Activated CD4-positive, alpha-beta T cell treated with anti-CD3 and anti-CD28 coated beads, Interleukin-2, amount 10 ng/mL, durations not matched to agents 7 days and 5 days (primary cell): ENCODE measurements at regions not wholly inside any gene's neighbourhood (a gene's known extent, or its start where the extent isn't known, plus 50 kb on each side); places are given as distances from the start of the nearest gene placed in this dataset.

Experiments
- CTCF ChIA-PET: fragments of 350-600 bp; sonication (Branson Sonifier 250); formaldehyde crosslinking; loops from one replicate; lab custom pipeline; 2021; ENCODE audit warnings: antibody characterized with exemption; lab: Charles Lee
- POLR2A ChIA-PET: fragments of 350-600 bp; sonication (Branson Sonifier 250); formaldehyde crosslinking; loops from one replicate; lab custom pipeline; 2021; ENCODE audit warnings: antibody characterized with exemption; lab: Charles Lee
- DNase-seq: peaks from one replicate; pipeline ENCODE4 v3.0.0-alpha.2; 2020
- H3K27ac Mint-ChIP-seq: one replicate; pipeline ENCODE4 v1.8.0; 2021; ENCODE audit warnings: mild to moderate bottlenecking, moderate library complexity, mixed read lengths
- H3K27me3 Mint-ChIP-seq: one replicate; pipeline ENCODE4 v1.8.0; 2021; ENCODE audit warnings: mixed read lengths
- H3K36me3 Mint-ChIP-seq: one replicate; pipeline ENCODE4 v1.8.0; 2021; ENCODE audit warnings: low read depth, mixed read lengths
- H3K4me1 Mint-ChIP-seq: one replicate; pipeline ENCODE4 v1.8.0; 2021; ENCODE audit warnings: mixed read lengths
- H3K4me3 Mint-ChIP-seq: one replicate; pipeline ENCODE4 v1.8.0; 2021; ENCODE audit warnings: mild to moderate bottlenecking, moderate library complexity, mixed read lengths
- H3K9me3 Mint-ChIP-seq: one replicate; pipeline ENCODE4 v1.8.0; 2021; ENCODE audit warnings: mixed read lengths

GRCh38 chr7:36080843-36081242, 72.2 kb upstream of the EEPD1 start:
- ChIA-PET POLR2A (no interaction called here), CTCF (no interaction called here)
- Mint-ChIP-seq H3K9me3 (no peaks in the 10 kb centered on the region), H3K27me3 (no peaks in the 10 kb centered on the region), H3K4me1 (no peaks in the 10 kb centered on the region), H3K36me3 (no peaks in the 10 kb centered on the region), H3K27ac (no peak overlapping the region), H3K4me3 (no peak overlapping the region)
- no peak for DNase-seq

GRCh38 chr7:36082216-36082615, 70.8 kb upstream of the EEPD1 start:
- CTCF ChIA-PET = no interaction called here

GRCh38 chr7:36082910-36083309, 70.1 kb upstream of the EEPD1 start:
- no peak overlapping the region for H3K27ac Mint-ChIP-seq
- no peaks in the 10 kb centered on the region for H3K4me1 Mint-ChIP-seq
- peaks cover 2% of the 10 kb centered on the region for H3K9me3 Mint-ChIP-seq
- DNase-seq = no peak
- H3K27me3 Mint-ChIP-seq = peaks cover 2% of the 10 kb centered on the region
- POLR2A ChIA-PET = no interaction called here
- no peak overlapping the region for H3K4me3 Mint-ChIP-seq
- H3K36me3 Mint-ChIP-seq = no peaks in the 10 kb centered on the region
- CTCF ChIA-PET = no interaction called here

More at GRCh38 chr7:36082216-36082615, 70.8 kb upstream of the EEPD1 start:
- no peak overlapping the region for H3K4me3 Mint-ChIP-seq
- no peaks in the 10 kb centered on the region for H3K9me3 Mint-ChIP-seq
- DNase-seq = no peak
- no peaks in the 10 kb centered on the region for H3K27me3 Mint-ChIP-seq
- no peak overlapping the region for H3K27ac Mint-ChIP-seq
- no peaks in the 10 kb centered on the region for H3K36me3 Mint-ChIP-seq
- POLR2A ChIA-PET = no interaction called here
- H3K4me1 Mint-ChIP-seq = no peaks in the 10 kb centered on the region

GRCh38 chr7:36083626-36084380, 69.3 kb upstream of the EEPD1 start:
- no peak for DNase-seq
- H3K27me3 Mint-ChIP-seq = peaks cover 2% of the 10 kb centered on the region
- ChIA-PET POLR2A (no interaction called here), CTCF (no interaction called here)
- peaks cover 4% of the 10 kb centered on the region for H3K9me3 Mint-ChIP-seq
- no peak overlapping the region for H3K27ac Mint-ChIP-seq
- no peaks in the 10 kb centered on the region for H3K36me3 Mint-ChIP-seq
- H3K4me3 Mint-ChIP-seq = no peak overlapping the region
- no peaks in the 10 kb centered on the region for H3K4me1 Mint-ChIP-seq

- DNase-seq = no peak
- no peaks in the 10 kb centered on the region for H3K36me3 Mint-ChIP-seq
- CTCF ChIA-PET = no interaction called here
- no peaks in the 10 kb centered on the region for H3K4me1 Mint-ChIP-seq
- peaks cover 4% of the 10 kb centered on the region for H3K9me3 Mint-ChIP-seq
- POLR2A ChIA-PET = no interaction called here
- H3K4me3 Mint-ChIP-seq = no peak overlapping the region
- no peak overlapping the region for H3K27ac Mint-ChIP-seq
- H3K27me3 Mint-ChIP-seq = peaks cover 2% of the 10 kb centered on the region
These were observed 68.5 kb upstream of the EEPD1 start for GRCh38 chr7:36084485-36085091.

- POLR2A ChIA-PET = no interaction called here
- CTCF ChIA-PET = no interaction called here
- H3K27me3 Mint-ChIP-seq = peaks cover 2% of the 10 kb centered on the region
- no peaks in the 10 kb centered on the region for H3K4me1 Mint-ChIP-seq
- DNase-seq = no peak
- no peak overlapping the region for H3K4me3 Mint-ChIP-seq
- H3K9me3 Mint-ChIP-seq = peaks cover 9% of the 10 kb centered on the region
- no peak overlapping the region for H3K27ac Mint-ChIP-seq
- no peaks in the 10 kb centered on the region for H3K36me3 Mint-ChIP-seq
These were observed 68.0 kb upstream of the EEPD1 start for GRCh38 chr7:36085096-36085495.

GRCh38 chr7:36086571-36086970, 66.5 kb upstream of the EEPD1 start:
- ChIA-PET CTCF (interaction anchor here (1.7 kb wide), 1 partner anchor 8 kb away, joined by 5 read pairs; no protein-coding TSS in a partner anchor), POLR2A (no interaction called here)
- H3K36me3 Mint-ChIP-seq = no peaks in the 10 kb centered on the region
- H3K27ac Mint-ChIP-seq = no peak overlapping the region
- peaks cover 2% of the 10 kb centered on the region for H3K27me3 Mint-ChIP-seq
- no peak for DNase-seq
- H3K9me3 Mint-ChIP-seq = peaks cover 10% of the 10 kb centered on the region
- H3K4me3 Mint-ChIP-seq = no peak overlapping the region
- H3K4me1 Mint-ChIP-seq = no peaks in the 10 kb centered on the region

- Mint-ChIP-seq H3K27me3 (peaks cover 2% of the 10 kb centered on the region), H3K4me3 (no peak overlapping the region), H3K36me3 (no peaks in the 10 kb centered on the region), H3K4me1 (no peaks in the 10 kb centered on the region), H3K9me3 (peaks cover 10% of the 10 kb centered on the region), H3K27ac (no peak overlapping the region)
- POLR2A ChIA-PET = no interaction called here
- DNase-seq = no peak
- CTCF ChIA-PET = interaction anchor here (1.7 kb wide), 1 partner anchor 27 kb away, joined by 3 read pairs; no protein-coding TSS in a partner anchor
These were observed 64.5 kb upstream of the EEPD1 start for GRCh38 chr7:36088553-36088952.

- H3K9me3 Mint-ChIP-seq = peaks cover 10% of the 10 kb centered on the region
- H3K36me3 Mint-ChIP-seq = no peaks in the 10 kb centered on the region
- POLR2A ChIA-PET = no interaction called here
- H3K4me3 Mint-ChIP-seq = no peak overlapping the region
- CTCF ChIA-PET = interaction anchor here (1.4 to 1.7 kb wide), 2 partner anchors 27 to 35 kb away, joined by 3 read pairs; no protein-coding TSS in a partner anchor
- DNase-seq = no peak
- no peaks in the 10 kb centered on the region for H3K4me1 Mint-ChIP-seq
- no peak overlapping the region for H3K27ac Mint-ChIP-seq
- H3K27me3 Mint-ChIP-seq = peaks cover 2% of the 10 kb centered on the region
These were observed 64.1 kb upstream of the EEPD1 start for GRCh38 chr7:36088966-36089365.

GRCh38 chr7:36090976-36091873, 61.8 kb upstream of the EEPD1 start:
- no peak overlapping the region for H3K27ac Mint-ChIP-seq
- H3K36me3 Mint-ChIP-seq = no peaks in the 10 kb centered on the region
- H3K27me3 Mint-ChIP-seq = peaks cover 2% of the 10 kb centered on the region
- H3K4me1 Mint-ChIP-seq = no peaks in the 10 kb centered on the region
- ChIA-PET POLR2A (no interaction called here), CTCF (no interaction called here)
- no peak for DNase-seq
- no peak overlapping the region for H3K4me3 Mint-ChIP-seq
- peaks cover 10% of the 10 kb centered on the region for H3K9me3 Mint-ChIP-seq

GRCh38 chr7:36091874-36092176, 61.2 kb upstream of the EEPD1 start:
- Mint-ChIP-seq H3K27ac (no peak overlapping the region), H3K27me3 (peaks cover 2% of the 10 kb centered on the region), H3K4me1 (no peaks in the 10 kb centered on the region), H3K4me3 (no peak overlapping the region), H3K9me3 (peaks cover 10% of the 10 kb centered on the region), H3K36me3 (no peaks in the 10 kb centered on the region)
- no peak for DNase-seq
- POLR2A ChIA-PET = no interaction called here
- CTCF ChIA-PET = no interaction called here

GRCh38 chr7:36092221-36092771, 60.8 kb upstream of the EEPD1 start:
- no peak for DNase-seq
- Mint-ChIP-seq H3K9me3 (peaks cover 10% of the 10 kb centered on the region), H3K27me3 (peaks cover 2% of the 10 kb centered on the region), H3K27ac (no peak overlapping the region), H3K4me3 (no peak overlapping the region), H3K4me1 (no peaks in the 10 kb centered on the region), H3K36me3 (no peaks in the 10 kb centered on the region)
- ChIA-PET CTCF (no interaction called here), POLR2A (no interaction called here)
